ENCODE measurements at regions not wholly inside any gene's neighbourhood (a gene's known extent, or its start where the extent isn't known, plus 50 kb on each side); places are given as distances from the start of the nearest gene placed in this dataset.

DNA sequence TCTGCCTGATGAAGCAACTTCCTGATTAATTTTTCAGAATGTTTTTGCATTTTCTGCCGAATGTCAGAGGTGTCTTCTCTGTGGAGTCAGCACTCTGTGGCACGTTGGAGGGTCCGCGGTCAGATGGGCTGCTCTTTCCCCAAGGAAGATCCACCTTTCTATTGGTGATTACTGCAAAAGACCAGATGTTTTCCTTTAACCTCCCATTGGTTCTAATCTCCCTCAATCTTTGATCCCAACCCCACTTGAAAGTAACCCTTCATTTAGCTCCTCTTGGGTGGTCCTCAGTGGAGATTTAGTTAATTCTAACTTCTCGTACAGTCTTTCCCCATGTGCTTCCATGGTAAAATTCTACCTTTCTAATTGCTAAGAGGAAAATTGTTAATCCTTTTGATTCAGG lies 397.7 kb upstream of the DDHD1 start:
- no peak for DNase-seq (ENCODE audit: low read depth in 2 of 2)

- DNase-seq (ENCODE audit: low read depth in 2 of 2), result no peak
Measured at GRCh38 chr14:53549956-53550355, 396.8 kb upstream of the DDHD1 start.

DNA sequence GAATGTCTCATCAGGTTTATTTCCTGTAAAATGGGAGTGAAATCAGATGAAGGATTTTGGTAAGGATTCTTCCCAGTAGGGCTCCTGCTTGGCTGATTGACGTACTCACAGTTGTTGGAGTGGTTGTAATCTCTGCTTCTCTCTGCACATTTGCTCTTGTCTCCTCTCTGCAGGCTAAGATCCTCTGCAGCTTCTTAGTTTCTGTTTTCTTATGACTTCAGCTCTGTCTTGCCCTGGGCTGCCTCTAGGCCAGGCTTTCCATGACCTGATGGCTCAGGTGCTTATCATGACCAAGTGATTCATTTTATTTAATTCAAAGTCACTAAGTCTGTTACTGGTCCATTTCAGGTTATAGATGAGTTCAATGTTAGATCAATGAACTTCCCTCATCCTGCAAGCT lies 394.5 kb upstream of the DDHD1 start:
- no peak for DNase-seq (ENCODE audit: low read depth in 2 of 2)

DNA sequence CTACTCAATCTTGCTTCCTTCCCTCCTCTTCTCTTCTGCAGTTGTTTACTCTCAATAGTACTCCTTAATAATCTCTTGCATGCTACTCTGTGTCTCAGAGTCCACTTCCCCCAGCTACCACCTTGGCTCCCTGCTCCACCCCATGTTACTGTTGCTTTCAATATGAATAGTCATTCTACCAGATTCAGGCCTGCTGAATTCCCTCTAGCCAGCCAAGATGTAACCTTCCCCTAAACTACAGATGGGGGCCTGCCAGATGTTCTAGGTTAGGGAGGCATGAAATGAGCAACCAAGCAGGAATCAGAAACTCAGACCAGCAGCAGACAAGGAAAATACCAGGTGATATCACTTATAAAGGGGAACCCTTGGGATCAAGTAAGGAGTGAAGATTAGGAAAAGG lies 392.1 kb upstream of the DDHD1 start:
- no peak for DNase-seq (ENCODE audit: low read depth in 2 of 2)

GRCh38 chr14:53542732-53543131 lies 389.6 kb upstream of the DDHD1 start:
- DNase-seq (ENCODE audit: low read depth in 2 of 2), result no peak

DNA sequence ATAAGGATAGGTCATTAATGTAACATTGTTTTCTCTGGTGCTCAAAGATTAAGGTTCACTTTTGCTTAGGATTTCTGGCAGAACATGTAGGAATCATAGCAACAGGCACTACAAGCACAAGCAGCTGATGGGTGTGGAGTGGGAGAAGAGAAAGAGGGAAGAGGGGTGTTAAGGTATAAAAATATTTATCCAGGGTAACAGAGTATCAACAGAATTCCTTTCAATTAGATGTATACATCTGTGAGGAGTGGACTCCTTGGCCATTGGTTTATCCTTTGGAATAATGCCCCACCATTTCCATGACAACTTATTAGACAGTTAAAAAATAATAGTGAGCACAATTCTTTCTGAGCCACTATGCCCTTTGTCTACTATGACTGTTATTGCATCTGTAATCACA lies 388.3 kb upstream of the DDHD1 start:
- no peak for DNase-seq (ENCODE audit: low read depth in 2 of 2)

DNA sequence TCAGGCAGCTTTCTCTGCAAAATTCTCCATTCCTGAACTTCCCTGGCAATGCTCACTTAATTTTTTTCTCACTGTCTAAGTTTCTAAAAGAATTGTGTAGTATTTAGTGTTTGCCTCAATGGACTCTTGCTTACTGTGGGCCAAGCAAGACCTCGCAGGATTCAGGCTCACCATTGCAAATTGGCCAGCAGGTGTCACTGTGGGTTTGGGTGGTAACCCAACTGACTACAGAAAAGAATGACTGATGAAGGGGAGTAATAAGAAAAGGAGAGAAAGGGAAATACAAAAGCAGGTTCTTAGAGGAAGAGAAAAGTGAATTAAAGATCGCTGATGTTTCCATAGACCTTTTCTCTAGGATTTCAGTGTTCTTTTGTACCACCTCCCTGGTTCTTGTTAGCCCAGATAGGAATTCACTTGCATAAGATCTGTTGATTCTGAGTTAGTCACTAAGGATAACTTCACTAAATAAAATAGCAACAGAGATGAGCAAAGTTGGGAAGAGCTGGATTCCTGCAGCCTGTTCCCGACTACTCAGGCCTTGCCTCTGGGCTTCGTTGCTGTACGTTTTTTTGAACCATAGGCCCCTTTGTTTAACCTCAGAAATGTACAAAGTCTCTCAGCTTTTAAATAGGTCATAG lies 386.5 kb upstream of the DDHD1 start:
- peak in 1 of 2 donors; percentile 9 for DNase-seq (ENCODE audit: low read depth in 2 of 2)

DNA sequence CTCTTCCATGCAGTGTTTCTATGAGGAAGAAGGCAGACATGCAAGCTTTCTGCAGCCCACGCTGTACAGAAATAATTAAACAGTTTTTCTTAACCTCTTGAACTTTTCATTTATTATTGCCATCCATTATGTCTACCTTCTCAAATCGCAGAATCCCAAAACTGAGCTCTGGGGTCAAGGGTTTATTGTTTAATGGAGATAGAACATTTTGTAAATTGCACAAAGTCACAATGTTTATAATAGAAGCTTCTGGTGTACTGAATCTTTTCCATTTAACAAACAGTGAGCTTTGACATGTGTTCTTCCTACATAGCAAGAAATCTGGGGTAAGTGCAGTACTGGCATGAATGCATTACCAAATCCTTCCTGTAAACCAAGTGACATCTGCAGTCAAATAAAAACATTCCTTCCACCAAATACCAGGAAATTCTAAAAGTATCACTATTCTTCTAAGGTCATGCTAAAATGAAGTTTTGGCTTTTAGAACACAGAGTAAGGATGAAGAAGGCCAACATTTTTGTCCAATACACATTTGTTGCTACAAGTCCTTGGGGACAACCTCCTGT lies 385.3 kb upstream of the DDHD1 start:
- DNase-seq (ENCODE audit: low read depth in 2 of 2), result no peak

DNA sequence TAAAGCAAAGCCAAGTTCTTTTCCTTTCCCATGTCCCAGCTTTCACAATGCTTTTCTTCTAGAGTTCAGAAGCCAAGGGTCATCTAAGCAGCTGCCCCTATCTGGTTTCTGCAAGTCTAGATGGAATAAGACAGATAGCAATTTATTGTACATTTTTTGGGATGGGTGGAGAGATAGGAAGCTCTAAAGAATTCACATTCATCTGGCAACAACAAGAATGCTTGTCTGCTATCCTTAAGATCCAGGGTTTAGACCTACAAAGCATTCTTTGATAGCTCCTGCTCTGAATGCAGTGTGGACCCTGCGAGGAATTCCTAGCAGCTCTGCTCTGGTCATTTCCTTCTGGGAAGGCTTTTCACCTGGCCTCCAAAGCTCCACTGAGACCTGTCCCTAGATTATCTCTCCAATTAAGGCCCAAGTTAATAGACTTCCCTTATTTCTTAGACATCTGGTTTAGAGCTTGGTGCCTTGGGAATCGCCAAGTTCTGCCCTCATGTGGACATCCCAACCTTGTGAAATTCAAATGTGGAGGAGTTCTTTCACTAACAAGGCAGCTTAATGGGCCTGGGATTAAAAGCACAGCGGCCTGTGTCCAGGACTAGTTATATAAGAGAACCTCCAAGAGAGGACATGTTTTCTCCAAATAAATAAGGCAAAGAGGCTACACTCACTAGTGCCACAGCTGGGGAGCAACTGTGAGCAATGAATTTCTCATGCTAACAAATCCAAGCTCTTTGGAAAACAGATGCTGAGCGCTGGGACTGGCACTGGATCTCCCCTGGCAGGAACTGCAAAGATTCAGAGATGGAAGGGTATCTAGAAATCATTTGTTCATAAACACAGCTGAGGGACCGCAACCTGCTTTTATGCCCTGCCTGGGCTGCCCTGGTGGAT lies 384.5 kb upstream of the DDHD1 start:
- no peak for DNase-seq (ENCODE audit: low read depth in 2 of 2)

DNA sequence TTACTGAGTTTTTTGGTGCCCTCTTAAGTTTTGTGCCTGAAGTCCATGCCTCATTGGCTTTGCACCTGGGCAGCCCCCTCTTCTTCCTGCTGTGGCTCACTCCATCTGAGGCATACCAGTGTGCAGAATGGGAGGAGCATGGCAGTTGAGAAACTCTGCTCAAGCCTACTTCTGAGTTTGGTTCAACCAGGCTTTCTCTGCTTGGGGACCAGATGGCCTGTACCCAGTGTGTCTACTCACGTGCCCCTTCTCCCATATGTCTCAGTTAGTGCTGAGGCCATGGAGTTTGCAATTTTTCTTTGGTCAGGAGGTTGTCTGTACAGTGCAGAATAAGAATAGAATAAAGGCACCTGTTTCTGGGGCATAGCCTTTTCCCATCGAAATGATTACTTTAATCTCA lies 383.3 kb upstream of the DDHD1 start:
- no peak for DNase-seq (ENCODE audit: low read depth in 2 of 2)

DNA sequence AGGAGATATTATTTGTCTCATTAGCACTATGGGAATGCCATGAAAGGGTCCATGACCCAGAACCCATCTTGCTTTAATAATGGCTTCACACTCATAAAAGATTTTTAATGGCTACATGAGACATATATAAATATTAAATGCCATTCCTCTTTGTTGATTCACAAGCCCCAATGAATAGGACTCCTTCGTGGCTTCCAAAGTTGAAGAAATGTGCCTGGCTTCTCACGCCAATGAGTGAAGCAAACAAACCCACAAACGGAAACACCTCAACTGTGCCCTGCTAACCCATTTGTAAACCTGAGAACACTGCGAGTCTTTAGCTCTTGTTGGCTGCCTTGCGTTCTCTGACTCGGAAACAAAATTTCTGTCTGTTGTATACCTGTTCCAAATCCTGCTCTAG lies 381.7 kb upstream of the DDHD1 start:
- no peak for DNase-seq (ENCODE audit: low read depth in 2 of 2)

GRCh38 chr14:53533384-53533970 lies 380.4 kb upstream of the DDHD1 start:
- DNase-seq (ENCODE audit: low read depth in 2 of 2), result no peak

DNA sequence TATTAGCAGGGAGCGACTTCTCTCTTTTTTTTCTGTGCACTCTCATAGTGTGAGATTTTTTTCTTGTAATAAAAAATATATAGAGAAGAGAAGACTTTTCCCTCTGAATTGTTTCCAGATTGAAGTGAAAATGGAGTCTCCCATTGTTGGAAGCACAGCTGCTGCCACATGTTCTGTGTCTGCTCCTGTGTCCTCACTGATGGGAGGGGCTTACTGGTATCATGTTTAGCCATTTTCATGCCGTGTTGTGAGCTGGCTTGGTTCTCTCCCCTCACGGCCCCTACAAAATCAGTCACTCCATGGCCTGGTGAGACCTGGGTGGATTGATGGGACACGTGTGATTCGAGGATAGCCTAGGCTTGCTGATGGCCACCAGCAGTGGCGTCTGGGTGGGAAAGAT lies 379.7 kb upstream of the DDHD1 start:
- no peak for DNase-seq (ENCODE audit: low read depth in 2 of 2)

DNA sequence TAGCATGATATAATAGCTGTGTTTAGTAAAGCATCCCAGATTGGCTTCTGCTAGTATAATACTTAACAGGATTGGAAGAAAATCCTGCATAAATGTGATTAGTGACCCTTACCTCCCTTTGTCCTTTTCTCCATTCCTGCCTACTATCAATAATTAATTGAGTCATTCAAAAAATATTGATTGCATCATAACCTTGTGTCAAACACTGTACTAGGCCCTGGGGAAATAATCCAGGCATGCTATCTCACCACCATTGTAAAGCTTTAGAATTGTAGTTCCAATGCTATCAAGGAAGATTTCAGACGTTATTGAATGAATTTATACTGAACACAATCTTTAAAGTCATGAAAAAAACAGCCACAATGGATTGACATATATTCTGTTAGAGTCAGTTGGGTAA lies 378.6 kb upstream of the DDHD1 start:
- DNase-seq (ENCODE audit: low read depth in 2 of 2), result no peak

DNA sequence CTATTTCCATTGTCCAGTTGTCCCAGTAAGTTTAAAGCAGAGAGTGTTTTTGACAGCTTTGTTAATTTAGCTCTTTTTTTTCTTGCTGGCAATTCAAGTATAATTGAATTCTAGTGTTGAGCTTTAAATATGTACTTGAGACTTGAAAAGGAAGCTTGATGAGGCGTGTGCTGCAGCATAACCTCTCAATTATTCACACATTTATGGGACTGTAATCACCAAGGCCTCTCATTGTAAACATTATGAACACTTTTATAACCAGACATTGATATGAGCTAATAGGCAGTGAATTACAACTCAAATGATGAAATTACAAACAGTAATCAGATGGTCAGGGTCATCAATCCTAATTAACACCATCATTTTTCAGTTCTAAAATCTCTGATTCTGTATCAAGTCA lies 378.0 kb upstream of the DDHD1 start:
- DNase-seq (ENCODE audit: low read depth in 2 of 2), result no peak

- no peak for DNase-seq (ENCODE audit: low read depth in 2 of 2)
Measured at GRCh38 chr14:53529519-53529918, 376.4 kb upstream of the DDHD1 start.

DNA sequence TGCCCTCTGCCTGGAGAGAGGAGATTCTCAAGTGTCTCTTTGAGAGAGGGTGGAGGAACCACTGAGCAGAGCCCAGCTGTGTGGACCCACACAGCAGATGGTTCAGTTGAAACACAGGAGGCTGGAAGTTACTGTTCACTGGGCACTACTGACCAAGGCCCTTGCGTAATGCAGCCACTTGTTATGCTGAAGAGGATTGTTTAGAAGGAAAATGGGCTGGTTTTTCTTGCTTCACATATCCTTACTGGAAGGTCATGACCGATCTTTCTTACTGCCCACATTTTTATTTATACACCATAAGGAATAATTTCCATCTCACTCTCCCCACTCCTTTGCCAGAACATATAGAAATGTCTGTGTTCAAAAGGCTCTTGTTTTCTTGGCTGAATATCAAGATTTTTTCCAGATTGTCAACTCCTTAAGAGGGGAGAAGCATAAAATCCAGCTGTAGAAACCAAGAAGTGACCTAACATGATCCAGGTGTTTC lies 375.1 kb upstream of the DDHD1 start:
- DNase-seq (ENCODE audit: low read depth in 2 of 2), result no peak

DNA sequence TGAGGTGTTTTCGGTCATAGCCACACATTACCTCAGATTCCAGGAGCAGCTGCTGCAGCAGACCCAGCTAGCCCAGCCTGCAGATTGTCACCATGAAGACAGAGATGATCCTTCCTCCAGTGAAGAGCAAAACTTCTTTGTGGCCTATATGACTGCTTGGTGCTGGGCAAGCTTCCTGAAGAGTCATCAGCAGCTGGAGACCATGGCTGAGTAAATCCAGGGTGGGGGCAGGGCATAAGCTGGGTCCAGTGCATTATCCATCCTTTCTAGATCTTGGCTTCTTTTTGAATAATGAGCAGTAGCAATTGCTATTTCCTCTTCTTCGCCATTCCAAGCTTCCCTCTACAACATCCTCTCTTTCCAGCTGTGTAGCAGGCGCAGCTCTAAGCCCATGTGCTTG lies 373.1 kb upstream of the DDHD1 start:
- no peak for DNase-seq (ENCODE audit: low read depth in 2 of 2)

- DNase-seq (ENCODE audit: low read depth in 2 of 2), result no peak
Measured at GRCh38 chr14:53525608-53526007, 372.5 kb upstream of the DDHD1 start.

- DNase-seq (ENCODE audit: low read depth in 2 of 2), result no peak
Measured at GRCh38 chr14:53524391-53524790, 371.3 kb upstream of the DDHD1 start.

GRCh38 chr14:53523226-53523625 lies 370.1 kb upstream of the DDHD1 start:
- no peak for DNase-seq (ENCODE audit: low read depth in 2 of 2)

DNA sequence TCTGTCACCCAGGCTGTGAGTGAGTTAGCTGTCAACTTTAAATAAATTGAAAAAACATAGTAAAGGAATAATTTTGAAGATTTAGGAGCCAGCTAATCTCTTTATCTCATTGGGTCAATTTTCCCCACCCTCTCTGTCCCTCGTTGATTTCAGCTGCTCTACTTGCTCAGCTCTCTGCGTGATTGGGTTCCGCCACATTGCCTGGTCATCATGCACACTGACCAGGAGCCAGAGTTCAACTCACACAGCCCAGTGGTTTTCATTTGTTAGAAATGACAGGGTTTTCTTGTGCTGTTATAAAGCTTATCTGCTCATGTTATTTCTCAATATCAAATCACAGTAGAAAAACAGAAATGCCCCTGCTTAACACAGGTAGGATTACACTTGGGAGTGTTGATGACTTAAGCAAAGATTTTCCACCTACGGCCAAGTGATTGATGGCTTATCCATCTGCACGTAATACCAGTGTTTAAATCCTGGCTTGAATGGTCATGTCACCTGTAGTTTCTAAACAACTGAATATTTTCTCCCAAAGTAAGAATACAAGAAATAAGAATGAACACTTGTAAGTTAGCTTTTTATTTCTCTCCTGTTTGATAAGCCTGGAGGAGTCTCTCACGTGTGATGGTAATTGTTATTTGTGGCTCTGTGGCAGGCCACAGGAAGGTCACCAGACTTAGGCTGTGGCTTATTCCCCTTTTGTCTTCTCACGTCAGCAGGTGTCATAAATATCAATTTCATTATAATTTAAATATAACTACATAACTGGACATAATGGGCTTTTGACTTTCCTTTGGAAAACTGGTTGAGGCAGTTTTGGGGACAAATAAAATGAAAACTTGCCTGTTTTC lies 367.2 kb upstream of the DDHD1 start:
- no peak for DNase-seq (ENCODE audit: low read depth in 2 of 2)

Measured in stimulated activated CD4-positive, alpha-beta T cell treated with anti-CD3 and anti-CD28 coated beads, Interleukin-1b, Interleukin-23, amount 100 ng/mL, for 1 hour (primary cell).